Endothelial cell of umbilical vein (primary cell): ENCODE measurements at regions not wholly inside any gene's neighbourhood (a gene's known extent, or its start where the extent isn't known, plus 50 kb on each side); places are given as distances from the start of the nearest gene placed in this dataset.

Experiments used
- BruUV-seq: library from RNA; stranded (reverse); fragments of 400-500 nt; replicated peaks from 2 replicates; lab custom pipeline; 2021; lab: Mats Ljungman, UMichigan
- CTCF ChIA-PET: fragments of 300-600, 350-600 bp; sonication (Branson Sonifier 250); formaldehyde crosslinking; loops from one replicate; lab custom pipeline; 2021; ENCODE audit warnings: antibody characterized with exemption, inconsistent platforms; lab: Charles Lee
- POLR2A ChIA-PET: fragments of 300-600, 350-600 bp; sonication (Branson Sonifier 250); formaldehyde crosslinking; loops from one replicate; lab custom pipeline; 2021; ENCODE audit warnings: antibody characterized with exemption, inconsistent platforms; lab: Charles Lee
- DNase-seq: peaks from one replicate; pipeline ENCODE4 v3.0.0-alpha.2; 2011; ENCODE audit warnings: low read depth, low spot score
- FAIRE-seq: peaks from 2 replicates; lab custom pipeline; 2011; peaks lifted over from hg19 to GRCh38; lab: Jason Lieb, UNC
- H2AFZ ChIP-seq: 2 replicates; pipeline ENCODE4 v1.6.0; 2012; ENCODE audit warnings: low read depth, low read length, control low read depth, inconsistent platforms
- H3K27ac ChIP-seq: 2 replicates; pipeline ENCODE4 v1.5.1; 2011; ENCODE audit warnings: low read depth, mild to moderate bottlenecking, control low read depth, low read length, moderate library complexity; ENCODE audit not compliant: insufficient read depth
- H3K27me3 ChIP-seq, 2 experiments: 2 replicates each; pipeline versions ENCODE4 v1.6.0 to v1.6.1; 2011; ENCODE audit warnings: low read length in 2 of 2, mixed read lengths in 1 of 2; ENCODE audit not compliant: control insufficient read depth in 2 of 2, insufficient read depth in 2 of 2
- H3K36me3 ChIP-seq, 2 experiments: 2 replicates in 1 of 2; 3 replicates in 1 of 2; pipeline ENCODE4 v1.5.1; 2011; ENCODE audit warnings: low read length in 2 of 2, mild to moderate bottlenecking in 1 of 2, moderate library complexity in 1 of 2; ENCODE audit not compliant: control insufficient read depth in 2 of 2, insufficient read depth in 2 of 2; ENCODE audit errors: extremely low read depth in 1 of 2
- H3K4me1 ChIP-seq: 3 replicates; pipeline ENCODE4 v1.5.1; 2011; ENCODE audit warnings: mild to moderate bottlenecking, low read length; ENCODE audit not compliant: control insufficient read depth, insufficient read depth; ENCODE audit errors: extremely low read depth
- H3K4me2 ChIP-seq: 2 replicates; pipeline ENCODE4 v1.6.1; 2011; ENCODE audit warnings: low read length, control low read depth, mixed read lengths; ENCODE audit not compliant: insufficient read depth
- H3K4me3 ChIP-seq, 3 experiments: fragments of 200-600 bp in 1 of 3; sonication (generic), shearing (Covaris generic) in 1 of 3; replicated peaks in 1 of 3; 2 replicates each; pipeline ENCODE4 v1.5.1; 2011 to 2016; ENCODE audit warnings: control low read depth in 3 of 3, low read length in 3 of 3, mild to moderate bottlenecking in 2 of 3, inconsistent platforms in 1 of 3, low read depth in 1 of 3, moderate library complexity in 1 of 3; ENCODE audit not compliant: insufficient read depth in 1 of 3
- H3K79me2 ChIP-seq: 2 replicates; pipeline ENCODE4 v1.6.0; 2012; ENCODE audit warnings: low read length, inconsistent platforms; ENCODE audit not compliant: control insufficient read depth, insufficient read depth
- H3K9ac ChIP-seq: replicated peaks from 2 replicates; pipeline ENCODE3; 2011; ENCODE audit warnings: low read length, control low read depth; ENCODE audit not compliant: insufficient read depth; ENCODE audit errors: extremely low read depth
- H3K9me1 ChIP-seq: replicated peaks from 3 replicates; pipeline ENCODE4 v1.6.0; 2011; ENCODE audit warnings: mild to moderate bottlenecking, low read length; ENCODE audit not compliant: control insufficient read depth, insufficient read depth; ENCODE audit errors: extremely low read depth
- H3K9me3 ChIP-seq: replicated peaks from 2 replicates; pipeline ENCODE4 v1.5.1; 2012; ENCODE audit warnings: low read length, inconsistent platforms; ENCODE audit not compliant: control insufficient read depth, insufficient read depth
- H4K20me1 ChIP-seq: replicated peaks from 2 replicates; pipeline ENCODE3; 2011; ENCODE audit warnings: mild to moderate bottlenecking, low read length; ENCODE audit not compliant: control insufficient read depth, insufficient read depth; ENCODE audit errors: extremely low read depth
- EZH2 ChIP-seq: IDR thresholded peaks from 2 replicates; pipeline ENCODE4 v1.6.1; 2012; ENCODE audit warnings: borderline replicate concordance, low read depth, mild to moderate bottlenecking, moderate library complexity, low read length, inconsistent platforms; ENCODE audit not compliant: severe bottlenecking
- FOS ChIP-seq: IDR thresholded peaks from 2 replicates; pipeline ENCODE4 v1.6.1; 2011; ENCODE audit warnings: mild to moderate bottlenecking, low read length, moderate library complexity, borderline replicate concordance; ENCODE audit not compliant: insufficient read depth
- GATA2 ChIP-seq: IDR thresholded peaks from 2 replicates; pipeline ENCODE4 v1.7.0; 2011; ENCODE audit warnings: low read depth, mild to moderate bottlenecking, moderate library complexity, mixed read lengths, low read length; ENCODE audit not compliant: insufficient read length, insufficient read depth
- JUN ChIP-seq: IDR thresholded peaks from 2 replicates; pipeline ENCODE4 v1.6.1; 2011; ENCODE audit warnings: borderline replicate concordance, low read depth; ENCODE audit not compliant: insufficient read length, insufficient read depth
- MYC ChIP-seq: IDR thresholded peaks from one replicate; pipeline ENCODE4 v1.6.1; 2011; ENCODE audit warnings: mild to moderate bottlenecking, low read depth, low read length
- POLR2A ChIP-seq: IDR thresholded peaks from 2 replicates; pipeline ENCODE4 v1.6.1; 2012; ENCODE audit warnings: low read depth, mild to moderate bottlenecking, control low read depth, low read length
- POLR2AphosphoS5 ChIP-seq: IDR thresholded peaks from 2 replicates; pipeline ENCODE4 v1.6.1; 2012; ENCODE audit warnings: low read depth, mild to moderate bottlenecking, control low read depth, low read length, moderate library complexity; ENCODE audit not compliant: insufficient read depth
- dilution Hi-C: fragments of 300-500 bp; cut with MboI; formaldehyde crosslinking; loops from one replicate; pipeline ENCODE4 v1.15.0; 2019; ENCODE audit warnings: low sequenced_read_pairs; ENCODE audit not compliant: extremely low pct_ligation_motif_present
- intact Hi-C: fragments of 100-400 bp; cut with micrococcal nuclease; formaldehyde crosslinking; loops from one replicate; pipeline ENCODE4 v1.10.0; 2022
- TF ChIP-seq, protein P1 (sequence below): IDR thresholded peaks from 2 replicates; pipeline ENCODE4 v1.6.1; 2011; ENCODE audit not compliant: insufficient read depth, insufficient read length
- TF ChIP-seq, protein P2 (sequence below), 2 donors: IDR thresholded peaks; 1 replicate in 1 of 2; 2 replicates in 1 of 2; pipeline ENCODE4 v1.5.1; 2011; ENCODE audit warnings: low read length in 2 of 2, mild to moderate bottlenecking in 2 of 2, moderate library complexity in 2 of 2, control low read depth in 1 of 2, inconsistent platforms in 1 of 2, low read depth in 1 of 2; ENCODE audit not compliant: insufficient read depth in 1 of 2; ENCODE audit errors: extremely low read depth in 1 of 2

DNA sequence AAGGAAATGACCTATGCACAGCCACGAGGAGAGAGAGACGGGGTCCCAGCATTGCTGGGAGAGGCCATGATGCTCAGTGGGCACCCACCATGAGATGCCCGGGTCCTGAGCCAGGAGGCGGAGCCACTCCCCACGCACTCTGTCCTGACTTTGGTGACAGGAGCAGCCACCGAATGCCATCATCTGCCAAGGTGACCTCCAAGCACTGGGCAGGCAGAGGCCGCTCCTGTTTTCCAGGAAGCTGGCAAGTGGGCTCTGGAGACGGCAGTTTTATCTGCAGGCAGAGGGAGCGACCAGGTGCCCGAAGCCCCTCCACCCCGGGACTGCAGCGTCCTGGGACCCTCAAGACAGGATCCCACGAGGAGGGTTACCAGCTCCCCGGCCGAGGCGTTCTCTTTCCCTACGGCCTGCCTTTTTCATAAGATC is 453.9 kb downstream of the BRD1 start:
- H3K27me3 ChIP-seq = no peaks in the 10 kb centered on the region
- POLR2A ChIA-PET = no interaction called here
- peaks cover 11% of the 10 kb centered on the region for H3K9me3 ChIP-seq
- H3K4me1 ChIP-seq = no peaks in the 10 kb centered on the region
- H3K4me2 ChIP-seq = no peak overlapping the region
- H3K27ac ChIP-seq = no peak overlapping the region
- H3K9ac ChIP-seq = no peak overlapping the region
- H3K4me3 ChIP-seq = no peak overlapping the region
- no peak for DNase-seq
- CTCF ChIA-PET = no interaction called here
- dilution Hi-C loops = no loop called here
- no TSS peak for BruUV-seq
- no peak for FAIRE-seq
- no peaks in the 10 kb centered on the region for H3K9me1 ChIP-seq
- no peak for TF ChIP-seq FOS
- no peak for TF ChIP-seq MYC
- TF ChIP-seq JUN = no peak
- no peak for TF ChIP-seq POLR2AphosphoS5
- TF ChIP-seq, protein P1, sequence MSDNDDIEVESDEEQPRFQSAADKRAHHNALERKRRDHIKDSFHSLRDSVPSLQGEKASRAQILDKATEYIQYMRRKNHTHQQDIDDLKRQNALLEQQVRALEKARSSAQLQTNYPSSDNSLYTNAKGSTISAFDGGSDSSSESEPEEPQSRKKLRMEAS = no peak
- no peak for TF ChIP-seq GATA2
- TF ChIP-seq, protein P2, sequence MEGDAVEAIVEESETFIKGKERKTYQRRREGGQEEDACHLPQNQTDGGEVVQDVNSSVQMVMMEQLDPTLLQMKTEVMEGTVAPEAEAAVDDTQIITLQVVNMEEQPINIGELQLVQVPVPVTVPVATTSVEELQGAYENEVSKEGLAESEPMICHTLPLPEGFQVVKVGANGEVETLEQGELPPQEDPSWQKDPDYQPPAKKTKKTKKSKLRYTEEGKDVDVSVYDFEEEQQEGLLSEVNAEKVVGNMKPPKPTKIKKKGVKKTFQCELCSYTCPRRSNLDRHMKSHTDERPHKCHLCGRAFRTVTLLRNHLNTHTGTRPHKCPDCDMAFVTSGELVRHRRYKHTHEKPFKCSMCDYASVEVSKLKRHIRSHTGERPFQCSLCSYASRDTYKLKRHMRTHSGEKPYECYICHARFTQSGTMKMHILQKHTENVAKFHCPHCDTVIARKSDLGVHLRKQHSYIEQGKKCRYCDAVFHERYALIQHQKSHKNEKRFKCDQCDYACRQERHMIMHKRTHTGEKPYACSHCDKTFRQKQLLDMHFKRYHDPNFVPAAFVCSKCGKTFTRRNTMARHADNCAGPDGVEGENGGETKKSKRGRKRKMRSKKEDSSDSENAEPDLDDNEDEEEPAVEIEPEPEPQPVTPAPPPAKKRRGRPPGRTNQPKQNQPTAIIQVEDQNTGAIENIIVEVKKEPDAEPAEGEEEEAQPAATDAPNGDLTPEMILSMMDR (IDR thresholded peaks at IDR 0.05; ENCODE audit: extremely low read depth in 1 of 2, insufficient read depth in 1 of 2, low read depth in 1 of 2, low read length in 2 of 2) = no peak
- TF ChIP-seq EZH2 = no peak
- no peak for TF ChIP-seq POLR2A
- H2AFZ ChIP-seq = no peak overlapping the region
- intact Hi-C loops = no loop called here
- no peaks in the 10 kb centered on the region for H3K79me2 ChIP-seq
- no peaks in the 10 kb centered on the region for H4K20me1 ChIP-seq
- H3K36me3 ChIP-seq = no peaks in the 10 kb centered on the region
